Left ventricle myocardium inferior (tissue), 1 donor: ENCODE measurements at regions not wholly inside any gene's neighbourhood (a gene's known extent, or its start where the extent isn't known, plus 50 kb on each side); places are given as distances from the start of the nearest gene placed in this dataset.
A peak's percentile ranks its signal among the peaks of the same experiment; 100 is the strongest.

ENCODE experiments used
- DNase-seq: peaks from one replicate; pipeline ENCODE4 v3.0.0-alpha.2; 2020
- H3K27ac ChIP-seq: fragments of 200-600 bp; replicated peaks from 2 replicates; pipeline ENCODE4 v1.8.0; 2021
- H3K27me3 ChIP-seq: fragments of 200-600 bp; 2 replicates; pipeline ENCODE4 v1.8.0; 2021; ENCODE audit warnings: low read depth
- H3K36me3 ChIP-seq: fragments of 200-600 bp; 2 replicates; pipeline ENCODE4 v1.8.0; 2021
- H3K4me1 ChIP-seq: fragments of 200-600 bp; 2 replicates; pipeline ENCODE4 v1.8.0; 2021
- H3K4me3 ChIP-seq: fragments of 200-600 bp; 2 replicates; pipeline ENCODE4 v1.8.0; 2021; ENCODE audit warnings: mild to moderate bottlenecking, moderate library complexity
- H3K9me3 ChIP-seq: fragments of 200-600 bp; replicated peaks from 2 replicates; pipeline ENCODE4 v1.8.0; 2021
- CTCF ChIP-seq: fragments of 200-600 bp; IDR thresholded peaks from 2 replicates; pipeline ENCODE4 v1.8.0; 2021; ENCODE audit warnings: antibody characterized with exemption, mild to moderate bottlenecking, borderline replicate concordance
- intact Hi-C: fragments of 100-400 bp; cut with micrococcal nuclease; formaldehyde crosslinking; loops from one replicate; pipeline ENCODE4 v1.11.0; 2022
- donor health status: DM: no; HTN: yes; CAD: no; lungs with severe emphysema.

- H3K4me3 ChIP-seq, result no peak overlapping the region
- H3K9me3 ChIP-seq, result no peaks in the 10 kb centered on the region
- H3K4me1 ChIP-seq, result no peaks in the 10 kb centered on the region
- no peak for DNase-seq
- no peak for TF ChIP-seq CTCF
- intact Hi-C loops, result no loop called here
- no peaks in the 10 kb centered on the region for H3K27me3 ChIP-seq
- H3K36me3 ChIP-seq, result no peaks in the 10 kb centered on the region
- no peak overlapping the region for H3K27ac ChIP-seq
Measured at GRCh38 chr9:115326461-115326860, 208.5 kb upstream of the TNC start.

- TF ChIP-seq CTCF, result no peak
- no peaks in the 10 kb centered on the region for H3K9me3 ChIP-seq
- no peaks in the 10 kb centered on the region for H3K36me3 ChIP-seq
- intact Hi-C loops, result no loop called here
- no peak overlapping the region for H3K4me3 ChIP-seq
- no peaks in the 10 kb centered on the region for H3K4me1 ChIP-seq
- no peak for DNase-seq
- no peak overlapping the region for H3K27ac ChIP-seq
- no peaks in the 10 kb centered on the region for H3K27me3 ChIP-seq
Measured at GRCh38 chr9:115327436-115328122, 209.6 kb upstream of the TNC start.

GRCh38 chr9:115328228-115328627 lies 210.3 kb upstream of the TNC start:
- Histone ChIP-seq H3K4me3 (no peak overlapping the region), H3K27ac (no peak overlapping the region)

GRCh38 chr9:115328677-115329076 lies 210.7 kb upstream of the TNC start:
- H3K36me3 ChIP-seq, result no peaks in the 10 kb centered on the region
- no peak overlapping the region for H3K4me3 ChIP-seq
- intact Hi-C loops, result no loop called here
- no peaks in the 10 kb centered on the region for H3K9me3 ChIP-seq
- DNase-seq, result no peak
- H3K4me1 ChIP-seq, result no peaks in the 10 kb centered on the region
- no peaks in the 10 kb centered on the region for H3K27me3 ChIP-seq
- no peak for TF ChIP-seq CTCF
- no peak overlapping the region for H3K27ac ChIP-seq

More at GRCh38 chr9:115328228-115328627, 210.3 kb upstream of the TNC start:
- Histone ChIP-seq H3K27me3 (no peaks in the 10 kb centered on the region), H3K9me3 (no peaks in the 10 kb centered on the region), H3K36me3 (no peaks in the 10 kb centered on the region), H3K4me1 (no peaks in the 10 kb centered on the region)
- intact Hi-C loops, result no loop called here
- DNase-seq, result peak; percentile 18
- no peak for TF ChIP-seq CTCF

GRCh38 chr9:115333277-115334070 lies 215.5 kb upstream of the TNC start:
- Histone ChIP-seq H3K4me3 (no peak overlapping the region), H3K9me3 (peaks cover 15% of the 10 kb centered on the region), H3K4me1 (no peaks in the 10 kb centered on the region), H3K27ac (no peak overlapping the region), H3K36me3 (no peaks in the 10 kb centered on the region), H3K27me3 (no peaks in the 10 kb centered on the region)
- DNase-seq, result no peak
- intact Hi-C loops, result no loop called here
- TF ChIP-seq CTCF, result no peak
